ENCODE measurements at regions not wholly inside any gene's neighbourhood (a gene's known extent, or its start where the extent isn't known, plus 50 kb on each side); places are given as distances from the start of the nearest gene placed in this dataset.

- intact Hi-C loops (cut with DNase I) = no loop called here
- Histone ChIP-seq H3K27ac (no peak overlapping the region), H3K27me3 (replicated peaks; ENCODE audit: insufficient read depth) (no peaks in the 10 kb centered on the region), H3K4me1 (replicated peaks) (no peaks in the 10 kb centered on the region), H3K36me3 (no peaks in the 10 kb centered on the region), H3K4me3 (no peak overlapping the region), H3K9me3 (no peaks in the 10 kb centered on the region)
- no peak for DNase-seq (ENCODE audit: low spot score)
- no peak for TF ChIP-seq CTCF (IDR thresholded peaks at IDR 0.05)
- no peak for TF ChIP-seq POLR2AphosphoS5 (IDR thresholded peaks at IDR 0.05)
- TF ChIP-seq POLR2A (IDR thresholded peaks at IDR 0.05) = no peak
- WGBS = 36% methylated on average over 1 of the region's 1 CpG
Observed at GRCh38 chr13:63110466-63110865, 1694.8 kb upstream of the PCDH20 start.

GRCh38 chr13:63107179-63107943 lies 1691.7 kb upstream of the PCDH20 start:
- H3K27ac ChIP-seq = no peak overlapping the region
- intact Hi-C loops (cut with DNase I) = no loop called here
- H3K9me3 ChIP-seq = no peaks in the 10 kb centered on the region
- no peak for DNase-seq (ENCODE audit: low spot score)
- H3K36me3 ChIP-seq = no peaks in the 10 kb centered on the region
- H3K4me1 ChIP-seq (replicated peaks) = no peaks in the 10 kb centered on the region
- no peak for TF ChIP-seq CTCF (IDR thresholded peaks at IDR 0.05)
- no peak for TF ChIP-seq POLR2AphosphoS5 (IDR thresholded peaks at IDR 0.05)
- no peak for TF ChIP-seq POLR2A (IDR thresholded peaks at IDR 0.05)
- H3K27me3 ChIP-seq (replicated peaks; ENCODE audit: insufficient read depth) = no peaks in the 10 kb centered on the region
- 43% methylated on average over 5 of the region's 5 CpGs for WGBS
- no peak overlapping the region for H3K4me3 ChIP-seq

- WGBS = 85% methylated on average over 1 of the region's 1 CpG
- DNase-seq (ENCODE audit: low spot score) = no peak
- Histone ChIP-seq H3K4me1 (replicated peaks) (no peaks in the 10 kb centered on the region), H3K4me3 (no peak overlapping the region), H3K36me3 (no peaks in the 10 kb centered on the region), H3K27ac (no peak overlapping the region), H3K27me3 (replicated peaks; ENCODE audit: insufficient read depth) (no peaks in the 10 kb centered on the region), H3K9me3 (no peaks in the 10 kb centered on the region)
- intact Hi-C loops (cut with DNase I) = no loop called here
- TF ChIP-seq POLR2AphosphoS5 (IDR thresholded peaks at IDR 0.05) (no peak), POLR2A (IDR thresholded peaks at IDR 0.05) (no peak), CTCF (IDR thresholded peaks at IDR 0.05) (no peak)
Observed at GRCh38 chr13:63094717-63095116, 1679.1 kb upstream of the PCDH20 start.

GRCh38 chr13:63093907-63094469 lies 1678.3 kb upstream of the PCDH20 start:
- Histone ChIP-seq H3K4me3 (no peak overlapping the region), H3K27me3 (replicated peaks; ENCODE audit: insufficient read depth) (no peaks in the 10 kb centered on the region), H3K4me1 (replicated peaks) (no peaks in the 10 kb centered on the region), H3K36me3 (no peaks in the 10 kb centered on the region), H3K9me3 (no peaks in the 10 kb centered on the region), H3K27ac (no peak overlapping the region)
- no peak for DNase-seq (ENCODE audit: low spot score)
- TF ChIP-seq POLR2AphosphoS5 (IDR thresholded peaks at IDR 0.05) = no peak
- no peak for TF ChIP-seq POLR2A (IDR thresholded peaks at IDR 0.05)
- no peak for TF ChIP-seq CTCF (IDR thresholded peaks at IDR 0.05)
- intact Hi-C loops (cut with DNase I) = no loop called here

- no peaks in the 10 kb centered on the region for H3K4me1 ChIP-seq (replicated peaks)
- no peaks in the 10 kb centered on the region for H3K27me3 ChIP-seq (replicated peaks; ENCODE audit: insufficient read depth)
- H3K9me3 ChIP-seq = no peaks in the 10 kb centered on the region
- H3K27ac ChIP-seq = no peak overlapping the region
- intact Hi-C loops (cut with DNase I) = no loop called here
- DNase-seq (ENCODE audit: low spot score) = no peak
- H3K4me3 ChIP-seq = no peak overlapping the region
- WGBS = 100% methylated on average over 1 of the region's 1 CpG
- TF ChIP-seq POLR2AphosphoS5 (IDR thresholded peaks at IDR 0.05) (no peak), CTCF (IDR thresholded peaks at IDR 0.05) (no peak), POLR2A (IDR thresholded peaks at IDR 0.05) (no peak)
- H3K36me3 ChIP-seq = no peaks in the 10 kb centered on the region
Observed at GRCh38 chr13:63092456-63092855, 1676.8 kb upstream of the PCDH20 start.

Measured in prostate gland (tissue), 2 donors.